Brain microvascular endothelial cell (primary cell): ENCODE measurements at regions not wholly inside any gene's neighbourhood (a gene's known extent, or its start where the extent isn't known, plus 50 kb on each side); places are given as distances from the start of the nearest gene placed in this dataset.

Source experiments
- DNase-seq: peaks from one replicate; pipeline ENCODE4 v3.0.0-alpha.2; 2020
- H3K27ac ChIP-seq: fragments of 250-450 bp; sonication (Bioruptor Pico); 2 replicates; pipeline ENCODE4 v1.5.1; 2020; ENCODE audit warnings: mild to moderate bottlenecking, moderate library complexity
- H3K27me3 ChIP-seq: fragments of 250-450 bp; sonication (Bioruptor Pico); replicated peaks from 2 replicates; pipeline ENCODE4 v1.5.1; 2020; ENCODE audit warnings: mild to moderate bottlenecking
- H3K36me3 ChIP-seq: fragments of 250-450 bp; sonication (Bioruptor Pico); replicated peaks from 2 replicates; pipeline ENCODE4 v1.5.1; 2020; ENCODE audit warnings: mild to moderate bottlenecking
- H3K4me3 ChIP-seq: 2 replicates; pipeline ENCODE4 v1.5.1; 2011; ENCODE audit warnings: low read depth, mild to moderate bottlenecking, control low read depth, low read length, moderate library complexity
- CTCF ChIP-seq: IDR thresholded peaks from 2 replicates; pipeline ENCODE4 v1.5.1; 2011; ENCODE audit warnings: low read depth, mild to moderate bottlenecking, moderate library complexity, low read length, control low read depth, inconsistent platforms; ENCODE audit errors: missing control alignments
- in situ Hi-C: cut with HindIII; loops from 2 replicates; pipeline ENCODE4 v1.10.0; 2017; ENCODE audit warnings: low sequenced_read_pairs, low pct_ligation_motif_present

- no peak for DNase-seq
- no peak overlapping the region for H3K4me3 ChIP-seq
- no peak overlapping the region for H3K27ac ChIP-seq
- no peak for TF ChIP-seq CTCF
- in situ Hi-C loops: loop anchor here (10.0 kb wide), 1 partner anchor 118 kb away; no protein-coding TSS in a partner anchor
- no peaks in the 10 kb centered on the region for H3K27me3 ChIP-seq
- H3K36me3 ChIP-seq: no peaks in the 10 kb centered on the region
Observed at GRCh38 chr11:69232821-69233743, 60.9 kb upstream of the MYEOV start.

DNA sequence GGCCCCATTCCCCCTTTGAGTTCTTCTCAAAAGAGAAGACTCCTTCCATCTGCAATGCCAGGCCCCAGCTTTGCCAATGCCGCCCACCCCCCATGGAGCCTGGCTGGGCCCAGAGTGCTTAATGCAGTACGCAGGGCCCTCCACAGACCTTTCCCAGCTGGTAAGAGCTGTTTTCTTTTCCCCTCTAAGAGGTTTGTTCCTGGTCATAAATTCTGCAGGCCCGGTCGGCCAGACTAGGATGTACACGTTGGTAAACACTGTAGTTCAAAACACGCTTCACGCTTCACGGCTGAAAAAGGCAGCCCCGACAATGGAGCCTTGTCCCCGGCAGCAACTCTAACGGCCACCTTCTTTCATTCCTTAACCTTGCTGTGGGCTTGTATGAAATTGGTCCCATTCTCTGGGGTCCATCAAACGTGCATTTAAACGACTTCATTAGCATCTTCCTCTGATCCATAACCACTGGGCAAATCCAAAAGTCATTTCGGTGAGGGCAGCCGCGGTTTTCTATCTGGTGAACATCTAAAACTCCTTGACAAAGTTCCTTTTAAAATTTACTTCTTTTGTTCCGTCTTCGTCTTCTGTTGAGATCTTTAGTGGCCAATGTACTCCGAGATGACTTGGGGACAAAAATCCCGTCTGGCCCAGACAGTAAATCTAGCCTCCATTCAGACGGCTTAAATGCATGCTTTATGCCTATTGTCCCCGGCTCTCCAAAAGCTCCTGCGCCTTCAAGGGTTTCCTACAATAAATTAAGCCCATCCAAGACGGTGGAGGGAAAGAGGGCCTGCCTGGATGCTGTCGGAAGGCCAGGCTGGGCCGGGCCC is 60.0 kb upstream of the MYEOV start:
- no peak for DNase-seq
- Histone ChIP-seq H3K36me3 (no peaks in the 10 kb centered on the region), H3K27ac (no peak overlapping the region), H3K4me3 (no peak overlapping the region), H3K27me3 (no peaks in the 10 kb centered on the region)
- in situ Hi-C loops: loop anchor here (10.0 kb wide), 1 partner anchor 119 kb away; no protein-coding TSS in a partner anchor
- TF ChIP-seq CTCF: no peak

DNA sequence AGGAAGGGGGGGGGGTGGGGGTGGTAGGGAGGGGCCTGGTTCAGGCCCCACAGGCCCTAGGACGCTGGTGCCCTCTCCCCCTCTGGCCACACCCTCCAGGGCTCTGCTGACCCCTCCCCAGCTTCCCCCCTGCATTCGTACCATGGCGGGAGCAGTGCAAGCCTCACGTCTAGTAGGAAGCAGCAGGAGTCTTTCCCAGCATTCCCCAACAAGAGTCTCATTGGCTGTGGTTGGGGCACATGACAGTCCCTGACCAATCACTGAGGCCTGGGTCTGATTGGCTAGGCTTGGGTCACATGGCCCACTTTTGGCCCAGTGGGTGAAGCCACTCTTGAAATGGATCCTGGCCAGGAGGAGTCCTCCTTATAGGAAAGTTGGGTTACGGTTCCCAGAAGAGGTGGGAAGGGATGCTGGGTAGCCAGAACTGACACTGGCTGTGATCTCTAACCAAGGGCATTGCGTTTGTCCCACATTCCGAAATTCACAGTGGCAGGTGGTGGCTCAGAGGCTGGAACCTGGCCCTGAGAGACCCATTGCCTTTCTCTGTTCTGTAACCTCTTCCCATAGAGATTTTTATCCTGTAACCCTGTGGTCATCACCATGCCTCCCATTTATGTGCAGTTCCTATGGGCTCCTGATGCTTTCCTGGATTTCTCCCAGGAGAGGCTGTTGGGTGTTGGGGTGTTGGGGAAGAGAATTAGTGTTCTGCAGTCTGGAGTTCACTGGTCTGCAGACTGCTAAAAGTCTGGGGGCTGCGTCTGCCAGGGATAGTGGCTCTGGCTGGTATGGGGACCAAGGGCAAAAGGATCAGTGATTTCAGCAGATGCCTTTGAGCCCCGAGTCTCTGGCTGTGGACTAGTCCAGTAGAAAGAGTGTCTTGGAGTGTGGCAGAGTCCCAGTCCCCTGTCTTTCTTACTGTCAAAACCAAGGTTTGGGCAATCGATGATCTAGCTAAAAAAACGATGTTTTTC is 58.9 kb upstream of the MYEOV start:
- DNase-seq: no peak

GRCh38 chr11:69238573-69239351 is 55.2 kb upstream of the MYEOV start:
- H3K4me3 ChIP-seq: no peak overlapping the region
- no peak for DNase-seq
- no peak for TF ChIP-seq CTCF
- H3K27me3 ChIP-seq: no peaks in the 10 kb centered on the region
- in situ Hi-C loops: loop anchor here (10.0 kb wide), 1 partner anchor 124 kb away; no protein-coding TSS in a partner anchor
- no peaks in the 10 kb centered on the region for H3K36me3 ChIP-seq
- H3K27ac ChIP-seq: no peak overlapping the region

More for the DNA sequence above, 58.9 kb upstream of the MYEOV start:
- Histone ChIP-seq H3K27me3 (no peaks in the 10 kb centered on the region), H3K36me3 (no peaks in the 10 kb centered on the region), H3K4me3 (no peak overlapping the region), H3K27ac (no peak overlapping the region)
- no peak for TF ChIP-seq CTCF
- in situ Hi-C loops: loop anchor here (10.0 kb wide), 1 partner anchor 120 kb away; no protein-coding TSS in a partner anchor
